Panc1 (cell line): ENCODE measurements at regions not wholly inside any gene's neighbourhood (a gene's known extent, or its start where the extent isn't known, plus 50 kb on each side); places are given as distances from the start of the nearest gene placed in this dataset.

Experiments used
- CTCF ChIP-seq: fragments of 450-650 bp; IDR thresholded peaks from 2 replicates; pipeline ENCODE4 v1.5.1; 2017; ENCODE audit warnings: mild to moderate bottlenecking
- POLR2AphosphoS5 ChIP-seq: IDR thresholded peaks from 2 replicates; pipeline ENCODE4 v1.6.1; 2012; ENCODE audit warnings: mild to moderate bottlenecking, low read depth, low read length, moderate library complexity
- REST ChIP-seq, 2 experiments: IDR thresholded peaks; 2 replicates each; pipeline ENCODE4 v1.6.1; 2011 to 2012; ENCODE audit warnings: low read depth in 2 of 2, control low read depth in 1 of 2, low read length in 1 of 2, mild to moderate bottlenecking in 1 of 2, moderate library complexity in 1 of 2; ENCODE audit not compliant: insufficient read depth in 1 of 2
- SIN3A ChIP-seq: IDR thresholded peaks from 2 replicates; pipeline ENCODE4 v1.6.1; 2012; ENCODE audit warnings: low read depth, mild to moderate bottlenecking, low read length, moderate library complexity, borderline replicate concordance; ENCODE audit not compliant: insufficient read depth
- TCF7L2 ChIP-seq: IDR thresholded peaks from 2 replicates; pipeline ENCODE4 v1.6.1; 2011; ENCODE audit warnings: mild to moderate bottlenecking, low read depth, low read length, inconsistent platforms

DNA sequence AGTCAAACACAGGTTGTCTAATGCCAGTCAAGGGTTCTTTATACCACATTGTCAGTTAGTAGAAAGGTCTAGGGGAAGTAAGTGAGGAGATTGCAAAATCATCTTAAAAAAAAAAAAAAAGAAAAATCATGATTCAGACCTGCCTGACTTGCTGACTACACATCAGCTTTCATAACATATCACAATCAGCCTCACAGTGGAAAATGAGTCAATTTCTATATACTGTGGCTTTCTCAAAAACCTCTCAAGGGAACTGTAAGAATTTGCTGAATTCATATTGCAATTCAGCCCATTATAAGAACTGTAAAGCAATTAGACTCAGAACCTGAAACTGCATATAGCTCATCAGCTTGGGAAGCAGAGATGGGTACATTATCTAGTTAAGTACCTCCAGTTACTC lies 75.3 kb upstream of the GPC6 start:
- TF ChIP-seq CTCF (no peak), REST (IDR thresholded peaks at IDR 0.05; ENCODE audit: insufficient read depth in 1 of 2, low read depth in 2 of 2, low read length in 1 of 2) (no peak), TCF7L2 (no peak), POLR2AphosphoS5 (no peak), SIN3A (no peak)
